Dedifferentiated amniotic fluid mesenchymal stem cell (primary cell): ENCODE measurements at regions not wholly inside any gene's neighbourhood (a gene's known extent, or its start where the extent isn't known, plus 50 kb on each side); places are given as distances from the start of the nearest gene placed in this dataset.
"Not testable (repeated sequence)": the region's sequence is repeated elsewhere in the genome, so short reads cannot be mapped to it uniquely, and the experiment has no call there.

Experiments used
- DNase-seq: peaks from one replicate; pipeline ENCODE4 v3.0.0-alpha.2; 2016; ENCODE audit errors: extremely low spot score

- DNase-seq: not testable (repeated sequence)
Observed at GRCh38 chr2:126051737-126052240, 604.2 kb upstream of the GYPC start.

DNA sequence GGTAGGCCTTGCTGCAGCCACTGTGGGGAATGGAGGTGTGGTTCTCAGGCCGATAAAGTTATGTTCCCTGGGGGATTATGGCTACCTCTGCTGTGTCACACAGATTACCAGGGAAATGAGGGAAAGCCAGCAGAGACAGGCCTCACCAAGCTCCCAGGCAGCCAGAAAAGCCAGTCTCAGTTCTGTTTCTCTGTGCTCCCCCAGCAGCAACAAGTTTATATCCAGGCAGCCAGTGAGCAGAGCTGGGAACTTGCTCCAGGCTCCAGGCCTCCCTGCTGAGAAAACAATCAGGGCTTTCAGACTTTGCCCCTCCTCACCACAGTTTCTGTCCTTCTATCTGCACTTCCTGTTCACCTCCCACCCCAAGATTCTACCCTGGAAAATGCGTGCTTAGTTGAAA, 596.6 kb upstream of the GYPC start:
- no peak for DNase-seq

GRCh38 chr2:126085011-126085795, 570.8 kb upstream of the GYPC start:
- DNase-seq: no peak

DNA sequence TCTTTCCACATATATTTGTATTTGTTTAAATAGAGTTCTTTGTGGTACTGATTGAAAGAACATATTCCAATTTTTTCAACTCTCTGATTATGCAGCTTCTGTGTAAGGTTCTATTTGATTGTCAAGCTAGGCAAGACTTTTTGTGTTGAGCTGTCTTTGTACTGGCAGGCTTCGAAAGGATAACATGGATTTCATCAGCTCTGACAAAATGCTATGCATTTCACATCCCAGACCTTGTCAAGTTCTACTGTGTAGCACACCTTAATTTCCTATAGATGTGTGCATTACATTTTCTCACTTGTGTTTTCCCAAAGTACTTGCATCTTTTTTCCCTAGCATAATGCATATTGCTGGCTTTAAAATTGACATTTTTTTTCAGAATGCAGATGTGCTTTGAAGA, 555.0 kb upstream of the GYPC start:
- no peak for DNase-seq

GRCh38 chr2:126106006-126106405, 550.0 kb upstream of the GYPC start:
- DNase-seq: no peak

- DNase-seq: no peak
Observed at GRCh38 chr2:126107883-126108282, 548.1 kb upstream of the GYPC start.

DNA sequence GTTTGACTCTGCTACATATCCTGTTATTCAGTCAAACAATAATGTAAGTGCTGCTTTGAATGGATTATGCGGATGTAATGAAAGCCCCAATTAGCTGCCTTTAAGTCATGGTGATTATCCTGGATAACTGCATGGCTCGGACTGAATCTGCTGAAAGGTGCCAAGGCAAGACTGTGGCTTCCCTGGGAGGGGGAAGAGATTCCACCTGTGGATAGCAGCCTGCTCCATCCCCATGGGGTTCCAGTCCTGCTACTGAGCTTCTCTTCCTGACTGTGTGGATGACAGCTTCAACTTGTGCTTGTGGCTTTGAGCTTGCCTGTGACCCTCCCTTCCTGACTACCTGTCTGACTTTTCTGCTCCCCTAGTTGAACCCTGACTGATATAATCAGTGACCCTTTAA, 540.0 kb upstream of the GYPC start:
- DNase-seq: no peak

DNA sequence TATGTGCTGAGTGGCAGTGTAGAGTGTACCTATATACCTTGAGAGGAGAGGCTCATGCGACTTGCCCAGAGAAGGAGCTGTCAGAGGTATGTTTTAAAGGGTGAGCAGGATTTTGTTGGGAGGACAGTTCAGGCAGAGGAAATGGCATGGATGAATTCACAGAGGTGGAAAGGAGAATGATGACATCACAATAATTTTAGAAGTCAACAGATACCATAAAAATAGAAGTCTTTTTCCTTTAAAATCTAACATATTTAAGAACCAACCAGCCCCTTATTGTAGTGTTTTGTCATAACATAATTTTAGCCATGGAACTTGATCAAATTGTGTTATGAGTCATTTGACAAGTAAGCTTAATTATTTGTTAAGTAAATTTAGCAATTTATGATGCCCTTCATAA, 538.1 kb upstream of the GYPC start:
- DNase-seq: no peak

DNA sequence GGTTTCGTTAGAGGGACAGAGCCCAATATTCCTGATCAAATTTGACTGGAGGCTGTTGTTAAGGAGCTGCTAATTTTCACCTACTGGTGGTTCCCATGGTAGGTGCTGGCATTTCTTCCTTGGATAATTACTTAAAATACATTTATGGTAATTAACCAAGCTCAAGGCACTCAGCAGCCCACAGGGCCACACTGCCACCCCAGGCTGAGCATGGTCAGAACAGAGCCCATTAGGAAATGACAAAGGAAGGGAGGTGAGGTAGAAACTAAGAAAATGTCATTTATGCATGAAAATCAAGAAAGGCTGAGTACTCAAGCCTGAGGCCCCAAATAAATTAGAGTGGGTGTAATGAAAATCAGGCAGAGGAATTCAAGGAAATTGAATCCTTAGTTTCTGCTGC, 510.2 kb upstream of the GYPC start:
- no peak for DNase-seq

- DNase-seq: no peak
Observed at GRCh38 chr2:126154256-126154785, 501.6 kb upstream of the GYPC start.

- not testable (repeated sequence) for DNase-seq
Observed at GRCh38 chr2:126160950-126161349, 495.0 kb upstream of the GYPC start.

GRCh38 chr2:126172631-126173184, 483.2 kb upstream of the GYPC start:
- no peak for DNase-seq

GRCh38 chr2:126175222-126175621, 480.7 kb upstream of the GYPC start:
- no peak for DNase-seq

DNA sequence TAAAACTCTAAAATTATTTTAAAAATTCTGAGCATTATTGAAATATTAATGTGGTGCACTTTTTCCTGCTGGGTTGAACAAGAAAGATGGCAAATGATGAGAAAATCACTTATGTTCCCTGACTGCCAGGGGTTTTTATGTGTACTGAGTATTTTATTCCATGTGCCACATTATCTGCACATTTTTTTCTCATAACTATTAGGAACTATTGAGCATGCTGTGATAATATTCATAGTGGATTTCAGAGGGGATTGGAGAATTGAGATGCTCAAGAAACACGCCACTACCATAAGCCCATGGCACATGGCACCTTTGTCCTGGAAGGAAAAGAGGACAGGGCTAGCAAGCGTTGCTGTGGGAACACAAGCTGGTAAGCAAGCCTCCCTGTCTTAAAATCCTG, 478.5 kb upstream of the GYPC start:
- no peak for DNase-seq

DNA sequence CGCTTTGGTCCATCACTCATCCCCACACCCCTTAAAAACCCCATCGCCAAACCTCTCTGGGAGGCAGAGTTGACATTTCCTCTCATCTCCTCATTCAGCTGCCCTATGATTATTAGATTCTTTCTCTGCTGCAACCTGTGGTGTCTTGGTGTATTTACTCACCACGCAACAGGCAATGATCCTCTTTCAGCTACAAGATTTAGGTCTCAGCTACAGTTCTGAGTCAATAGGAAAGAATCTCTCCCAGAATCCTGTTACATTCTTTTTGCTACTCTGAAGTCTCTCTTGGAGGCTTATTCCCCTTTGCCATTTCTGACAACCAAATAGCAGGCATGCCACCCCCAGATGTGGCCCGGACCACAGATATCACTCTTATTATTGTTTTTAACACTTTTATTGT, 468.3 kb upstream of the GYPC start:
- DNase-seq: peak; percentile 12

- no peak for DNase-seq
Observed at GRCh38 chr2:126189527-126189926, 466.4 kb upstream of the GYPC start.

GRCh38 chr2:126200538-126200937, 455.4 kb upstream of the GYPC start:
- no peak for DNase-seq

DNA sequence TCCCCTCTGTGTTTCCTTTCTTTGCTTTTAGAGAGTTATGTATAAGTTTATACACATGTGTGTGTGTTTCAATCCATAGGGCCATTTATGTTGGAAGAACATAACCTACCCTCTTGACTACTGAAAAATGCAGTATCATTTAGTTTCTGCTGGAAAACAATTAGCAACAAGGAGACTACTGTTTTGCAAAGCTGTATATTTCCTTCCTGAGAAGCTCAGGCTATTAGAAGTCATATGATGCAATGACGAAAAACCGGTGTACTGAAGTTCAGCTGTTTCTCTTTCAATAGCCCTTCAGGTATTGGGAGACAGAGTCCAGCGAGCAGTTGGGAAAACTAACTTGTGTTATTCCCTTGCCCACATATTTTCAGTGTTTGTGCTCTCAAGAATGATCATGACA, 447.7 kb upstream of the GYPC start:
- DNase-seq: no peak

GRCh38 chr2:126212735-126213134, 443.2 kb upstream of the GYPC start:
- DNase-seq: no peak

- DNase-seq: no peak
Observed at GRCh38 chr2:126219081-126219480, 436.9 kb upstream of the GYPC start.

- DNase-seq: no peak
Observed at GRCh38 chr2:126220331-126220730, 435.6 kb upstream of the GYPC start.

DNA sequence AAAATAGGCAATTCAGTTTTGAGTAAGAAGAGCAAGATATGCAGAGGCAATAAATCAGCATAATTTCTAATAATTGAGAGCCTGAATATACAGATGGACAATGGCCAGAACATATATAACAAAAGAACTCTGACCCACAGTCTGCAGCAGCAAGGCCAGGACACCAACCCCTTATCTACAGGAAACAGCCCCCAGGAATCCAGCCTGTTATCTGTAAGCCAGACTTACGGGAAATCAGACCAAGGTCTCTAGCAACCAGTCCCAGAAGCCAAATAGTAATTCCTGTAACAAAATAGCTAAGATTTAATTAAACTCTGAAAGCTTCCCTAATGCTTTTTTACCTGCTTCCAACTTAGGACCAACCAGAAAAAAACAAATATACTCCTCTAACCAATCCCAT, 434.5 kb upstream of the GYPC start:
- no peak for DNase-seq

GRCh38 chr2:126222278-126222677, 433.7 kb upstream of the GYPC start:
- no peak for DNase-seq
